ENCODE measurements at regions not wholly inside any gene's neighbourhood (a gene's known extent, or its start where the extent isn't known, plus 50 kb on each side); places are given as distances from the start of the nearest gene placed in this dataset.

- TF ChIP-seq CTCF (IDR thresholded peaks at IDR 0.05; ENCODE audit: low read depth, low read length) (no peak), POLR2A (IDR thresholded peaks at IDR 0.05; ENCODE audit: extremely low read depth, insufficient read length) (no peak), MYC (IDR thresholded peaks at IDR 0.05; ENCODE audit: low read depth, low read length) (no peak)
These were observed 409.6 kb downstream of the GADD45G start for GRCh38 chr9:90014421-90014820.
